Lower leg skin (tissue), 3 donors: ENCODE measurements at regions not wholly inside any gene's neighbourhood (a gene's known extent, or its start where the extent isn't known, plus 50 kb on each side); places are given as distances from the start of the nearest gene placed in this dataset.

Experiments used
- POLR2A ChIP-seq, 2 donors: fragments of 450-650 bp; IDR thresholded peaks; one replicate each; pipeline ENCODE4 v1.6.1; 2016 to 2017; ENCODE audit warnings: antibody characterized with exemption in 2 of 2, mild to moderate bottlenecking in 1 of 2, moderate library complexity in 1 of 2
- TF ChIP-seq, protein P1 (sequence below), 3 donors: fragments of 450-650 bp; IDR thresholded peaks; one replicate each; pipeline ENCODE4 v1.5.1; 2016; ENCODE audit warnings: antibody characterized with exemption in 3 of 3, mild to moderate bottlenecking in 3 of 3, moderate library complexity in 2 of 3

DNA sequence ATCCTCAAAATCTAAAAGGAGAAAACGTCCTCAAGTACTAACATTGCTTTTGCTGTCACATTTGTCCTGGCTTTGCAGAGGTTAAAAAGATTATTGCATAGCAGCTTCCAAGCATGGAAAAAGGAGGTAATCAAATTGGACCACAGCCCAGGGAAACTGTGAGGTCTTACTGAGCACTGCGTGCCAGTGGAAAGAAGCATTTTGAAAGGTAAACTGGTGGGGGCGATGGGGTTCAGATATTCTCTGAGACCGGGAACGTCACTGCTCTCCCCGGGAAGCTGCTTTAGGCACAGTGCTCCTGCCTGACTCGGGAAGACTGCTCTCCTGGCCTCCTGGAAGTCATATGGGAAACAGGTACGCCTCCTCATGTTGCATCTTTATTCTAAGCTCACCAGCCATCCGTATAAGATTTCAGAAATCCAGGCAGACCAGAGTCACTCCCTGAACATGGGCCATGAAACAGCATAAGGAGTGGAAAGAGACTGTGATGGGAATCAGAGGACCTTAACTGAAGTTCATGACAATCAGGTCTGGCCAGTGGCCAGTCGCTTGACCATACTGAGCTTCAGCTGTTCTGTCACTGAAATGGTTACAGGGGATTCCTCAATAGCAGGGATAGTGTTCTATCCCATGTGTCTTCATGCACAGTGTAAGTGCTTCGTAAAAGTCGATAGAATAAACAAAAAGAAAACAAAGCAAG is 284.1 kb downstream of the TRIB2 start:
- TF ChIP-seq, protein P1, sequence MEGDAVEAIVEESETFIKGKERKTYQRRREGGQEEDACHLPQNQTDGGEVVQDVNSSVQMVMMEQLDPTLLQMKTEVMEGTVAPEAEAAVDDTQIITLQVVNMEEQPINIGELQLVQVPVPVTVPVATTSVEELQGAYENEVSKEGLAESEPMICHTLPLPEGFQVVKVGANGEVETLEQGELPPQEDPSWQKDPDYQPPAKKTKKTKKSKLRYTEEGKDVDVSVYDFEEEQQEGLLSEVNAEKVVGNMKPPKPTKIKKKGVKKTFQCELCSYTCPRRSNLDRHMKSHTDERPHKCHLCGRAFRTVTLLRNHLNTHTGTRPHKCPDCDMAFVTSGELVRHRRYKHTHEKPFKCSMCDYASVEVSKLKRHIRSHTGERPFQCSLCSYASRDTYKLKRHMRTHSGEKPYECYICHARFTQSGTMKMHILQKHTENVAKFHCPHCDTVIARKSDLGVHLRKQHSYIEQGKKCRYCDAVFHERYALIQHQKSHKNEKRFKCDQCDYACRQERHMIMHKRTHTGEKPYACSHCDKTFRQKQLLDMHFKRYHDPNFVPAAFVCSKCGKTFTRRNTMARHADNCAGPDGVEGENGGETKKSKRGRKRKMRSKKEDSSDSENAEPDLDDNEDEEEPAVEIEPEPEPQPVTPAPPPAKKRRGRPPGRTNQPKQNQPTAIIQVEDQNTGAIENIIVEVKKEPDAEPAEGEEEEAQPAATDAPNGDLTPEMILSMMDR (IDR thresholded peaks at IDR 0.05): no peak
- no peak for TF ChIP-seq POLR2A (IDR thresholded peaks at IDR 0.05)
